Astrocyte (in vitro differentiated cells and primary cell): ENCODE measurements at regions not wholly inside any gene's neighbourhood (a gene's known extent, or its start where the extent isn't known, plus 50 kb on each side); places are given as distances from the start of the nearest gene placed in this dataset.
A peak's percentile ranks its signal among the peaks of the same experiment; 100 is the strongest.

Experiments used
- DNase-seq: peaks from one replicate; pipeline ENCODE4 v3.0.0-alpha.2; 2010; ENCODE audit warnings: low read depth
- FAIRE-seq: peaks from 2 replicates; lab custom pipeline; 2011; peaks lifted over from hg19 to GRCh38; lab: Jason Lieb, UNC
- H2AFZ ChIP-seq: 2 replicates; pipeline ENCODE4 v1.6.0; 2012; ENCODE audit warnings: low read depth, low read length, inconsistent platforms
- H3K27ac ChIP-seq: 2 replicates; pipeline ENCODE4 v1.5.1; 2011; ENCODE audit warnings: low read depth, low read length, inconsistent platforms
- H3K27me3 ChIP-seq: 2 replicates; pipeline ENCODE4 v1.6.0; 2011; ENCODE audit warnings: low read length, inconsistent platforms; ENCODE audit not compliant: insufficient read depth
- H3K36me3 ChIP-seq: 2 replicates; pipeline ENCODE4 v1.5.1; 2011; ENCODE audit warnings: low read length, inconsistent platforms; ENCODE audit not compliant: insufficient read depth
- H3K4me1 ChIP-seq: 2 replicates; pipeline ENCODE4 v1.5.1; 2011; ENCODE audit warnings: low read length, inconsistent platforms; ENCODE audit not compliant: insufficient read depth
- H3K4me2 ChIP-seq: 2 replicates; pipeline ENCODE4 v1.6.0; 2012; ENCODE audit warnings: low read length, inconsistent platforms
- H3K4me3 ChIP-seq: 2 replicates; pipeline ENCODE4 v1.5.1; 2011; ENCODE audit warnings: low read depth, mild to moderate bottlenecking, low read length, inconsistent platforms; ENCODE audit not compliant: insufficient read depth
- H3K79me2 ChIP-seq: 2 replicates; pipeline ENCODE4 v1.6.0; 2012; ENCODE audit warnings: mild to moderate bottlenecking, low read length, inconsistent platforms; ENCODE audit not compliant: insufficient read depth
- H3K9ac ChIP-seq: 2 replicates; pipeline ENCODE4 v1.6.0; 2012; ENCODE audit warnings: mild to moderate bottlenecking, low read length, inconsistent platforms
- H3K9me3 ChIP-seq: 2 replicates; pipeline ENCODE4 v1.5.1; 2012; ENCODE audit warnings: low read depth, mild to moderate bottlenecking, low read length, inconsistent platforms; ENCODE audit not compliant: insufficient read depth
- H4K20me1 ChIP-seq: 2 replicates; pipeline ENCODE4 v1.6.0; 2012; ENCODE audit warnings: low read length, inconsistent platforms; ENCODE audit not compliant: insufficient read depth
- H3K27ac Mint-ChIP-seq: one replicate; pipeline ENCODE4 v1.8.0; 2021; ENCODE audit warnings: mild to moderate bottlenecking, mixed read lengths; ENCODE audit not compliant: unreplicated experiment
- H3K27me3 Mint-ChIP-seq: one replicate; pipeline ENCODE4 v1.8.0; 2021; ENCODE audit warnings: low read depth, mixed read lengths; ENCODE audit not compliant: unreplicated experiment
- H3K36me3 Mint-ChIP-seq: one replicate; pipeline ENCODE4 v1.8.0; 2021; ENCODE audit warnings: low read depth, mixed read lengths; ENCODE audit not compliant: unreplicated experiment
- H3K4me1 Mint-ChIP-seq: one replicate; pipeline ENCODE4 v1.8.0; 2021; ENCODE audit warnings: low read depth, mixed read lengths; ENCODE audit not compliant: unreplicated experiment
- H3K4me3 Mint-ChIP-seq: one replicate; pipeline ENCODE4 v1.8.0; 2021; ENCODE audit warnings: mild to moderate bottlenecking, moderate library complexity, mixed read lengths; ENCODE audit not compliant: unreplicated experiment
- H3K9me3 Mint-ChIP-seq: one replicate; pipeline ENCODE4 v1.8.0; 2021; ENCODE audit warnings: mild to moderate bottlenecking, mixed read lengths; ENCODE audit not compliant: unreplicated experiment
- CTCF ChIP-seq: IDR thresholded peaks from 2 replicates; pipeline ENCODE4 v1.5.1; 2011; ENCODE audit warnings: low read depth, mild to moderate bottlenecking, inconsistent platforms, low read length, moderate library complexity; ENCODE audit not compliant: insufficient read depth
- EZH2 ChIP-seq: IDR thresholded peaks from 2 replicates; pipeline ENCODE4 v1.6.1; 2012; ENCODE audit warnings: mild to moderate bottlenecking, low read length, inconsistent platforms; ENCODE audit not compliant: insufficient read depth

GRCh38 chr6:100230115-100230952 is 234.4 kb downstream of the SIM1 start:
- DNase-seq = no peak
- FAIRE-seq = no peak
- no peaks in the 10 kb centered on the region for H3K9me3 Mint-ChIP-seq
- no peak overlapping the region for H3K9ac ChIP-seq
- no peaks in the 10 kb centered on the region for H3K36me3 ChIP-seq
- no peak overlapping the region for H3K4me3 ChIP-seq
- no peaks in the 10 kb centered on the region for H3K9me3 ChIP-seq
- no peak overlapping the region for H2AFZ ChIP-seq
- no peaks in the 10 kb centered on the region for H3K27me3 Mint-ChIP-seq
- H3K4me1 Mint-ChIP-seq = peaks cover 19% of the 10 kb centered on the region
- H3K4me1 ChIP-seq = peaks cover 10% of the 10 kb centered on the region
- no peak overlapping the region for H3K27ac ChIP-seq
- TF ChIP-seq CTCF (no peak), EZH2 (no peak)
- no peak overlapping the region for H3K4me3 Mint-ChIP-seq
- H3K4me2 ChIP-seq = no peak overlapping the region
- H3K27ac Mint-ChIP-seq = no peak overlapping the region
- no peaks in the 10 kb centered on the region for H3K27me3 ChIP-seq
- no peaks in the 10 kb centered on the region for H3K36me3 Mint-ChIP-seq
- no peaks in the 10 kb centered on the region for H3K79me2 ChIP-seq
- no peaks in the 10 kb centered on the region for H4K20me1 ChIP-seq

- Histone ChIP-seq H3K27ac (peak overlapping the region; percentile 35), H3K36me3 (no peaks in the 10 kb centered on the region), H3K27me3 (no peaks in the 10 kb centered on the region), H3K79me2 (no peaks in the 10 kb centered on the region), H4K20me1 (no peaks in the 10 kb centered on the region), H3K4me1 (peaks cover 10% of the 10 kb centered on the region), H2AFZ (peak overlapping the region; percentile 65), H3K9ac (peak overlapping the region; percentile 75), H3K4me3 (peak overlapping the region; percentile 27), H3K9me3 (no peaks in the 10 kb centered on the region), H3K4me2 (peak overlapping the region; percentile 79)
- TF ChIP-seq CTCF = no peak
- no peak for TF ChIP-seq EZH2
- no peaks in the 10 kb centered on the region for H3K9me3 Mint-ChIP-seq
- FAIRE-seq (no peak), DNase-seq (no peak)
- H3K4me1 Mint-ChIP-seq = peaks cover 19% of the 10 kb centered on the region
- peak overlapping the region; percentile 72 for H3K4me3 Mint-ChIP-seq
- peak overlapping the region; percentile 79 for H3K27ac Mint-ChIP-seq
- no peaks in the 10 kb centered on the region for H3K27me3 Mint-ChIP-seq
- H3K36me3 Mint-ChIP-seq = no peaks in the 10 kb centered on the region
These were observed 235.2 kb downstream of the SIM1 start for GRCh38 chr6:100229512-100229911.
